GM12872 (cell line): ENCODE measurements at regions not wholly inside any gene's neighbourhood (a gene's known extent, or its start where the extent isn't known, plus 50 kb on each side); places are given as distances from the start of the nearest gene placed in this dataset.

Experiments used
- TF ChIP-seq, protein P1 (sequence below): IDR thresholded peaks from 3 replicates; pipeline ENCODE4 v1.5.1; 2011; ENCODE audit warnings: low read depth, mild to moderate bottlenecking, low read length, moderate library complexity; ENCODE audit not compliant: insufficient read depth

DNA sequence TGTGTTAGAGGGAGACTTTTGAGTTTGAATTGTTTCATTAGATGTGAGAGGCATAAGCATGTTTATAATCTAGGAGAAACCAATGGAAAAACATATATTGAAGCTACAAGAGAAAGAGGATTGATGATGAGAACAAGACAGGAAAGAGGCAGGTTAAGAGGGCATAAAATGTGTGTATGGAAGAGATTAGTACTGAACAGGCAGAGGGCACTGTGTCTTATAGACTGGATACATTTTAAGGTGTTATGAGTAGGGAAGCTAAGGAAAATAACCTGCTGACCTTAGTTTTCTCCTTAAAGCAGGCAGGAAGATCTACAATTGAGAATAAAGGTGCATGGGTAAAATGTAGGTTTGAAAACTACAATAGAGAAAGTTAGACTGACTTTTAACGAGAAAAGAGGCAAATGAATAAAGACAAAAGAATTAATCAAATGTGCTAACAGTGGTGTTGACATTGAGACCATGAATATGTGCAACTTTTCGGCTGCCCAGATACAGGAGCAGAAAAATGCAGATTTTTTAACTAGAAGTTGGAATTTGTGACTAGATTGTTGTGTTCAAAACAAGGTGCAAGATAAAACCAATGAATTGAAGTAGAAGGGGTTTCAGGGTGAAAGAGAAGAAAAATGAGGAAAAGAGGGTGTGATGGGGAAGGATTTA is 846.3 kb downstream of the HACE1 start:
- TF ChIP-seq, protein P1, sequence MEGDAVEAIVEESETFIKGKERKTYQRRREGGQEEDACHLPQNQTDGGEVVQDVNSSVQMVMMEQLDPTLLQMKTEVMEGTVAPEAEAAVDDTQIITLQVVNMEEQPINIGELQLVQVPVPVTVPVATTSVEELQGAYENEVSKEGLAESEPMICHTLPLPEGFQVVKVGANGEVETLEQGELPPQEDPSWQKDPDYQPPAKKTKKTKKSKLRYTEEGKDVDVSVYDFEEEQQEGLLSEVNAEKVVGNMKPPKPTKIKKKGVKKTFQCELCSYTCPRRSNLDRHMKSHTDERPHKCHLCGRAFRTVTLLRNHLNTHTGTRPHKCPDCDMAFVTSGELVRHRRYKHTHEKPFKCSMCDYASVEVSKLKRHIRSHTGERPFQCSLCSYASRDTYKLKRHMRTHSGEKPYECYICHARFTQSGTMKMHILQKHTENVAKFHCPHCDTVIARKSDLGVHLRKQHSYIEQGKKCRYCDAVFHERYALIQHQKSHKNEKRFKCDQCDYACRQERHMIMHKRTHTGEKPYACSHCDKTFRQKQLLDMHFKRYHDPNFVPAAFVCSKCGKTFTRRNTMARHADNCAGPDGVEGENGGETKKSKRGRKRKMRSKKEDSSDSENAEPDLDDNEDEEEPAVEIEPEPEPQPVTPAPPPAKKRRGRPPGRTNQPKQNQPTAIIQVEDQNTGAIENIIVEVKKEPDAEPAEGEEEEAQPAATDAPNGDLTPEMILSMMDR = no peak

DNA sequence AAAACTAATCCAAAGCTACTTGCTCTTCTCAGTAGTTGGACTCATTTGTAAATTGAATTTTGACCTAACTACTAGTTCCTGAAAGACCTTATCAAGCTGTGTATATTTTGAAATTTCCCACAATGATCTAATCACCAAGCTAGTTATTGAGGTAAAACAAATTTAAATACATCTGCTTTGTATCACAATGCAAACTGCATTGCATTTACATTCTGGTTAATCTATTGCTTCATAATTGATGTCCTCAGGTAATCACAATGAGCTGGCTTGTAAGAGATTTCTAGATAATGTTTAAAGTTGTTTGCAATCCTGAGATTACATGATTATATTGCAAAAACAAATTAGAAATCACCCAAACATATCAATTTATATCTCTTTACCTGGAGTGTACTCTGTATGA is 848.8 kb downstream of the HACE1 start:
- TF ChIP-seq, protein P1 = no peak

DNA sequence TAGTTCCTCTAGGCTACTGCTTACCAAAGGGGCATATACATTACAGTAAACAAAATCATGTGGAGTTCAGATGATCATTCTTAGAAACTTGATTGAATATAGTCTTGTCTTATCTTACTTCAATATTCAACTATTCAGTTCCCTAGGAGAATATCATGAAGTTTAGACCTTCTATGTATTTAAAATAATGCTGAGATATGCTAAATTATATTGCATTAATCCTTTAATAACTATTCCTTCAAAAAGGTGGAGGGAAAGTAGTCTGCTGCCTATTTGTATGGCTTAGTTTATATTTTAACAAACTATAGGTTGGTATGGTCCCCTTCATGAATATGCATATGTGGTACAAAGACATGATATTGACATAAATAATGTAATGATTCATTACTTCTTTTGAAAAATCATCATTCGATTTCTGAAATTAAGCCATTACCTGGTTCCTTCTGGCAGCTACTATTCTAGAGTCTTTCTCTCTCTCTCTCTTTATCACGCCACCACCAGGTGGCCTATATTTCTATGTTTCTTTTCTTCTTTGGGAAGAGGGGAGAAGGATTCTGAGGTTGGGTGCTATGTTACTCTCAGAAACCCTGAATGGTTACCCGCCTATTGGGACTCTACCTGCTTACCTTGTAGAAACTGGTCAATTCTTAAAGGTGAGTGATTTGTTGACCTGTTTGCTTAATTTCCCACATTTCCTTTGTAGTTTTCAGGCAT is 855.8 kb downstream of the HACE1 start:
- TF ChIP-seq, protein P1 = no peak

DNA sequence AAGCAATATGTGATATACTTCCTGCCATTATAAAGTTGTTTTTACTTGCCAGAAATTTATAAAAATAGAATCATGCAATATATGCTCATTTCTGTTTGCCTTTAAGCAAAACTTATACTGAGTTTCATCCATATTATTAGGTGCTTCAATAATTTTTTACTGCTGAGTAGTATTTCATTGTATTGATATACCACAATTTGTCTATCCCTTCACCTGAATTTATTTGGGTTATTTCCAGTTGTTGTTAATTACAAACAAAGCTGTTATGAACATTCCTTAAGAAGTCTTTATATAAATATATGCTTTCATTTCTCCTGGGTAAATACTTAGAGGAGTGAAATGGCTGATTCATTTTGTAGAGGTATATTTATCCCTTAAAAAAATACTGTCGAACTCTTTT is 864.1 kb downstream of the HACE1 start:
- TF ChIP-seq, protein P1 = no peak

DNA sequence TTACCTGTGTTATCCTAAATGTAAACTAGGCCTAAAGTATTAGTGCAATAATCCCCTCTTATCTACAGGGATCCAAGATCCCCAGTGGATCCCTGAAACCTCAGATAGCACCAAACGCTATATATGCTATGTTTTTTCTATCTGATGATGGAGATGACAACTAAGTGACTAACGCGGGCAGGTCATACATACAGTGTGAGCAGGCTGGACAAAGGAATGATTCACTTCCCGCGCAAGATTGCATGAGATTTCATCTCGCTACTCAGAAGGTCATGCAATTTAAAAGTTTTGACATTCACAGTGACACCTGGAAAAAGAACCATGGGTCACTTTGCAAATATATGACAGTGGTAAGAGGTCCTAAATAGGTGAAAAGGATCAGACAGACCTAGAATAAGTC is 875.9 kb downstream of the HACE1 start:
- TF ChIP-seq, protein P1 = no peak

DNA sequence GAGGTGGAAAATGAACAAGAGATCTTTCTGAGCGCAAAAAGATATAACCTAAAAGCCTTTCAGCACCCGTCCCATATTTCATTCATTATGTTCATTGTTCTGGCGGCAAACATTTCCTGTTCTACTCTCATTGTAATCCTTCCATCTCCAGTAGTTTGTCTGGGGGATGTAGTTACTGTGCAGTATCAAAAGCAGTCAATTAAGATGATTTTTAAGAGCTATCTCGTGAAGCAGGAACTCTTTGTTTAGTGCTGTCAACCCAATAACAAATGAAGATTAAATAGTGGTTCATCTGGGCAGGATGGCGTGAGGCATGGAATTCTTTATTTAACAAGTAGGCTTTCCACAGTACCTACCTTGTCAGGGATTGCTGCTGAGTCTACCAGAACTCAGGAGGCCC is 876.7 kb downstream of the HACE1 start:
- TF ChIP-seq, protein P1 = no peak

DNA sequence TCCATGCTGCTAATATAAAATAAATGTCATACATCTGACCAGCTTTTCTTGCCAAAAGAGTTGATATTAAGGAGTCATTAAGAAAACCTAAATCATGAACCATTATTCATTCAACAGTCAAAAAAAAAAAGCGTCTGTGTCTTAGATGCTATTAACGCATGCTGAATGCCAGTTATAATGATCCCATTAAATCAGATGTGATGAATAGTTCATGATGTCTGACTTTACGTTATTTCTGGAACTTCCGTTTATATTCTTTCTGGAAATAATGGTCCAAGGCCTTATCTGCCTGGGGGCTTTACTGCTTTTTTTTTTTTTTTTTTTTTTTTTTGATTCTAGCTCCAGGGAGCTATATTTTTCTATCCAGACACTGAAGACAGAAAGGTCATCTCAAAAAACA is 877.1 kb downstream of the HACE1 start:
- TF ChIP-seq, protein P1 = no peak
